ENCODE measurements at regions not wholly inside any gene's neighbourhood (a gene's known extent, or its start where the extent isn't known, plus 50 kb on each side); places are given as distances from the start of the nearest gene placed in this dataset.
A peak's percentile ranks its signal among the peaks of the same experiment; 100 is the strongest.
"Not testable (repeated sequence)": the region's sequence is repeated elsewhere in the genome, so short reads cannot be mapped to it uniquely, and the experiment has no call there.

GRCh38 chr5:39526914-39527477 lies 102.2 kb upstream of the DAB2 start:
- Histone ChIP-seq H2AFZ (ENCODE audit: control insufficient read depth, low read length) (no peak overlapping the region), H3K36me3 (ENCODE audit: control insufficient read depth in 2 of 2, extremely low read depth in 1 of 2, insufficient read depth in 2 of 2, low read length in 2 of 2) (no peaks in the 10 kb centered on the region), H3K4me3 (ENCODE audit: control insufficient read depth in 2 of 3, extremely low read depth in 1 of 3, insufficient read depth in 2 of 3, low read depth in 1 of 3, low read length in 3 of 3) (no peak overlapping the region), H3K27me3 (ENCODE audit: control insufficient read depth, extremely low read depth, insufficient read depth, low read length) (no peaks in the 10 kb centered on the region), H3K4me2 (ENCODE audit: control insufficient read depth, extremely low read depth, insufficient read depth, low read depth, low read length) (no peak overlapping the region), H3K4me1 (ENCODE audit: control insufficient read depth, extremely low read depth, insufficient read depth, low read length) (no peaks in the 10 kb centered on the region), H3K27ac (ENCODE audit: control insufficient read depth, insufficient read depth, low read length) (no peak overlapping the region), H3K79me2 (ENCODE audit: control insufficient read depth, insufficient read depth, low read length) (no peaks in the 10 kb centered on the region), H3K9me1 (ENCODE audit: control insufficient read depth, extremely low read depth, insufficient read depth, low read length) (no peaks in the 10 kb centered on the region), H3K9ac (ENCODE audit: control insufficient read depth, extremely low read depth, insufficient read depth, low read length) (no peak overlapping the region), H3K9me3 (ENCODE audit: control insufficient read depth, low read depth, low read length) (no peaks in the 10 kb centered on the region), H4K20me1 (ENCODE audit: control insufficient read depth, extremely low read depth, insufficient read depth, low read length) (no peaks in the 10 kb centered on the region)
- dilution Hi-C loops (cut with MboI; ENCODE audit: extremely low pct_ligation_motif_present, low sequenced_read_pairs) = loop anchor here (25.0 kb wide), 1 partner anchor 140 kb away; no protein-coding TSS in a partner anchor
- FAIRE-seq (peak; percentile 23), DNase-seq (ENCODE audit: low read depth, low spot score) (no peak)
- TF ChIP-seq, protein P1, sequence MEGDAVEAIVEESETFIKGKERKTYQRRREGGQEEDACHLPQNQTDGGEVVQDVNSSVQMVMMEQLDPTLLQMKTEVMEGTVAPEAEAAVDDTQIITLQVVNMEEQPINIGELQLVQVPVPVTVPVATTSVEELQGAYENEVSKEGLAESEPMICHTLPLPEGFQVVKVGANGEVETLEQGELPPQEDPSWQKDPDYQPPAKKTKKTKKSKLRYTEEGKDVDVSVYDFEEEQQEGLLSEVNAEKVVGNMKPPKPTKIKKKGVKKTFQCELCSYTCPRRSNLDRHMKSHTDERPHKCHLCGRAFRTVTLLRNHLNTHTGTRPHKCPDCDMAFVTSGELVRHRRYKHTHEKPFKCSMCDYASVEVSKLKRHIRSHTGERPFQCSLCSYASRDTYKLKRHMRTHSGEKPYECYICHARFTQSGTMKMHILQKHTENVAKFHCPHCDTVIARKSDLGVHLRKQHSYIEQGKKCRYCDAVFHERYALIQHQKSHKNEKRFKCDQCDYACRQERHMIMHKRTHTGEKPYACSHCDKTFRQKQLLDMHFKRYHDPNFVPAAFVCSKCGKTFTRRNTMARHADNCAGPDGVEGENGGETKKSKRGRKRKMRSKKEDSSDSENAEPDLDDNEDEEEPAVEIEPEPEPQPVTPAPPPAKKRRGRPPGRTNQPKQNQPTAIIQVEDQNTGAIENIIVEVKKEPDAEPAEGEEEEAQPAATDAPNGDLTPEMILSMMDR (optimal IDR thresholded peaks at IDR 0.05 in 1 of 3, IDR thresholded peaks at IDR 0.05 in 1 of 3, conservative IDR thresholded peaks at IDR 0.05 in 1 of 3; ENCODE audit: extremely low read depth in 1 of 3, insufficient read depth in 2 of 3, low read length in 3 of 3) = no peak
- no peak for TF ChIP-seq EZH2 (IDR thresholded peaks at IDR 0.05; ENCODE audit: low read length)

DNA sequence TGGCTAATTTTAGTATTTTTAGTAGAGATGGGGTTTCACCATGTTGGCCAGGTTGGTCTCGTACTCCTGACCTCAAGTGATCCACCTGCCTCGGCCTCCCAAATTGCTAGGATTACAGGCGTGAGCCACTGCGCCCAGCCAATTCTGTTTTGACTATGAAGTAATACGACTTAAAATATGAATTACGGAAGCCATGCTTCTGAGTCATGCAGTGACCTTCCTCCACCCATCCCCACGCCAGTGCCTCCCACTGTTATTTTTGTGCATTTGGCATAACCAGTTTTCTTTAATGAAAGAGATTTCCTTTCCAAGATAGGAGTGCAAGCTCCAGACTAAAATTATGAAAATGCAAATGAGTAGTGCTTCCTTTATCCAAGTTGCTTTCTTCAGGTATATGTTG lies 101.0 kb upstream of the DAB2 start:
- H3K27ac ChIP-seq (ENCODE audit: control insufficient read depth, insufficient read depth, low read length); H3K79me2 ChIP-seq (ENCODE audit: control insufficient read depth, insufficient read depth, low read length); H3K36me3 ChIP-seq (ENCODE audit: control insufficient read depth in 2 of 2, extremely low read depth in 1 of 2, insufficient read depth in 2 of 2, low read length in 2 of 2); H3K9ac ChIP-seq (ENCODE audit: control insufficient read depth, extremely low read depth, insufficient read depth, low read length); H3K9me3 ChIP-seq (ENCODE audit: control insufficient read depth, low read depth, low read length); H3K27me3 ChIP-seq (ENCODE audit: control insufficient read depth, extremely low read depth, insufficient read depth, low read length); FAIRE-seq; H3K4me3 ChIP-seq (ENCODE audit: control insufficient read depth in 2 of 3, extremely low read depth in 1 of 3, insufficient read depth in 2 of 3, low read depth in 1 of 3, low read length in 3 of 3); H3K4me1 ChIP-seq (ENCODE audit: control insufficient read depth, extremely low read depth, insufficient read depth, low read length); H4K20me1 ChIP-seq (ENCODE audit: control insufficient read depth, extremely low read depth, insufficient read depth, low read length); H2AFZ ChIP-seq (ENCODE audit: control insufficient read depth, low read length); H3K4me2 ChIP-seq (ENCODE audit: control insufficient read depth, extremely low read depth, insufficient read depth, low read depth, low read length); DNase-seq (ENCODE audit: low read depth, low spot score); H3K9me1 ChIP-seq (ENCODE audit: control insufficient read depth, extremely low read depth, insufficient read depth, low read length): not testable (repeated sequence)
- dilution Hi-C loops (cut with MboI; ENCODE audit: extremely low pct_ligation_motif_present, low sequenced_read_pairs) = loop anchor here (25.0 kb wide), 1 partner anchor 138 kb away; no protein-coding TSS in a partner anchor

DNA sequence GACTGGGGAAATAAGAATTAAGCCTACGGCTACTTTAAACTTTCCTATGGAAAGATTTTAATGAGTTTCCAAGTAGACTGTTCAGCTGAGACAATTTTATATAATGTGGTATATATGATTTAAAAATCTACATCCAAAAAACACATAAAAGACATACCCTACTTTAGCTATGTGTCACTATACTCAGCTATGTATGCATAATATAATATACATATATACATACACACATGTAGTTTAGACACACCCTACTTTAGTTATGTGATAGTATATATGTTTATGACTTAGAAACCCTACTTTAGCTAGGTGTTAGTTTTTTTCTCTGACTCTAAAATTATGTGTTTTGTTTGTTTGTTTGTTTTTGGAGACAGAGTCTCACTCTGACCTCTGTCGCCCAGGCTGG lies 100.5 kb upstream of the DAB2 start:
- H3K9ac ChIP-seq (ENCODE audit: control insufficient read depth, extremely low read depth, insufficient read depth, low read length) = no peak overlapping the region
- H2AFZ ChIP-seq (ENCODE audit: control insufficient read depth, low read length) = no peak overlapping the region
- no peak for TF ChIP-seq EZH2 (IDR thresholded peaks at IDR 0.05; ENCODE audit: low read length)
- TF ChIP-seq, protein P1 (optimal IDR thresholded peaks at IDR 0.05 in 1 of 3, IDR thresholded peaks at IDR 0.05 in 1 of 3, conservative IDR thresholded peaks at IDR 0.05 in 1 of 3; ENCODE audit: extremely low read depth in 1 of 3, insufficient read depth in 2 of 3, low read length in 3 of 3) = no peak
- FAIRE-seq (no peak), DNase-seq (ENCODE audit: low read depth, low spot score) (no peak)
- H4K20me1 ChIP-seq (ENCODE audit: control insufficient read depth, extremely low read depth, insufficient read depth, low read length) = no peaks in the 10 kb centered on the region
- no peak overlapping the region for H3K4me3 ChIP-seq (ENCODE audit: control insufficient read depth in 2 of 3, extremely low read depth in 1 of 3, insufficient read depth in 2 of 3, low read depth in 1 of 3, low read length in 3 of 3)
- no peak overlapping the region for H3K4me2 ChIP-seq (ENCODE audit: control insufficient read depth, extremely low read depth, insufficient read depth, low read depth, low read length)
- no peaks in the 10 kb centered on the region for H3K9me1 ChIP-seq (ENCODE audit: control insufficient read depth, extremely low read depth, insufficient read depth, low read length)
- H3K4me1 ChIP-seq (ENCODE audit: control insufficient read depth, extremely low read depth, insufficient read depth, low read length) = no peaks in the 10 kb centered on the region
- no peaks in the 10 kb centered on the region for H3K36me3 ChIP-seq (ENCODE audit: control insufficient read depth in 2 of 2, extremely low read depth in 1 of 2, insufficient read depth in 2 of 2, low read length in 2 of 2)
- H3K79me2 ChIP-seq (ENCODE audit: control insufficient read depth, insufficient read depth, low read length) = no peaks in the 10 kb centered on the region
- no peaks in the 10 kb centered on the region for H3K27me3 ChIP-seq (ENCODE audit: control insufficient read depth, extremely low read depth, insufficient read depth, low read length)
- H3K9me3 ChIP-seq (ENCODE audit: control insufficient read depth, low read depth, low read length) = no peaks in the 10 kb centered on the region
- H3K27ac ChIP-seq (ENCODE audit: control insufficient read depth, insufficient read depth, low read length) = no peak overlapping the region
- dilution Hi-C loops (cut with MboI; ENCODE audit: extremely low pct_ligation_motif_present, low sequenced_read_pairs) = loop anchor here (25.0 kb wide), 1 partner anchor 138 kb away; no protein-coding TSS in a partner anchor
